IPS-18a (cell line): ENCODE measurements at regions not wholly inside any gene's neighbourhood (a gene's known extent, or its start where the extent isn't known, plus 50 kb on each side); places are given as distances from the start of the nearest gene placed in this dataset.

Experiments
- H3K27ac ChIP-seq: one replicate; pipeline ENCODE4 v1.5.1; 2013; ENCODE audit warnings: low read length
- H3K27me3 ChIP-seq: one replicate; pipeline ENCODE4 v1.6.1; 2013; ENCODE audit warnings: mild to moderate bottlenecking, low read length; ENCODE audit not compliant: control insufficient read depth, insufficient read depth
- H3K36me3 ChIP-seq: one replicate; pipeline ENCODE4 v1.6.1; 2013; ENCODE audit warnings: low read depth, low read length; ENCODE audit not compliant: control insufficient read depth
- H3K4me1 ChIP-seq: one replicate; pipeline ENCODE4 v1.6.1; 2013; ENCODE audit warnings: low read depth, low read length; ENCODE audit not compliant: control insufficient read depth
- H3K4me3 ChIP-seq: one replicate; pipeline ENCODE4 v1.5.1; 2013; ENCODE audit warnings: low read length
- H3K9ac ChIP-seq: one replicate; pipeline ENCODE4 v1.6.1; 2013; ENCODE audit warnings: mild to moderate bottlenecking, low read length, moderate library complexity
- H3K9me3 ChIP-seq: one replicate; pipeline ENCODE4 v1.6.1; 2013; ENCODE audit warnings: low read depth, low read length; ENCODE audit not compliant: control insufficient read depth

DNA sequence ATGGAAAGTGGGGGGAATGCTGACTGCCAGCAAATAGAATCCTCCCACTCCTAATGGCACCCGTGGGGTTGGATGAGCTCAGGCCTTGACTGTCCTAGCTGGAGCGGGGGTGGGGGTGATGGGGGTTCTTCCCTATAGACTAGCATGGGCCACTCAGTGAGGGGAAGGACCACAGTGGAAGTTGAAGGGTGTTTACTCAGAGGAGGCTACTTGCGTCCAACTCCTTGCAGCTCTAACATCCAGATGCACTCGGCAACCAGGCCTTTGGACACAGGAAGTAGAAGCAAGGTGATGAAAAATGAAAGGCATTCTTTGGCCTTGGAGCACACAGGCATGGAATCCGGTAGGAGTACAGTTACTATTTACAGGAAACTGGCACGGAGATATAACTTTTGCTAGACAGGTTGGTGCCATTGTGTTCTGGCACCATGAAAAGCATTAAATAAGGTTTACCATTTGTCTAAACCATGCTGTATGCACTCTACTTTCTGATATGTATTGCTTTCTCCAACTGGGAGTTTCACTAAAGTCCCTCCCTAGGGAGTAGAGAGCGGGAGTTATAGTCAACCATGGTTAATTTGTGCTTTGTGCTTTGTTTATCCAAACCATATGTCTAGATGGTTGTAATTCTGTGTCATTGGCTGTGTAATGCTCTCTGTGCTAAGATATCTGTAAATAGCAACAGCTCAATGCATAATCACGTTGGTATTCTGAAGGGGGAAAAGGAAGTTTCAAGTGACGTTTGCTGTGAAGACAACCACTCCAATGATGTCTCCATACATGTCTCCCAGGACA, 125.3 kb downstream of the TSHZ3 start:
- H3K27ac ChIP-seq, result no peak overlapping the region
- H3K36me3 ChIP-seq, result no peaks in the 10 kb centered on the region
- no peaks in the 10 kb centered on the region for H3K9me3 ChIP-seq
- H3K4me3 ChIP-seq, result no peak overlapping the region
- no peak overlapping the region for H3K9ac ChIP-seq
- no peaks in the 10 kb centered on the region for H3K4me1 ChIP-seq
- no peaks in the 10 kb centered on the region for H3K27me3 ChIP-seq

DNA sequence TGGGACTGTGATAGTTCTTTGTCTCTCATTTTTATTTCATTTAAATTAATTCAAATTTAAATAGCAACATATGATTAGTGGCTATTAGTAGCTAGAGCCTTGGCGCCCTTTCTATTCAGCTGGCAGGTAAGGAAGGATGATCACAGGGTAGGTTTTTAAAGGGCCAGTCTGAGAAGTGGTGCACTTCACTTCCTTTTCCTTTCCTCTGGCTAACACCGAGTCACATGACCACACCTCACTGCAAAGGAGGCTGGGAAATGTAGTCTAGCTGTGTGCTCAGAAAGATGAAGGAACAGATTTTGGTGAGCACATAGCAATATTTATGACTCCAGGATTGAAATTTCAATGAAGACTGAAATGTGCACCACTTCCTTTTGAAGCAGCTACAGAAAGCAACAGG, 128.7 kb downstream of the TSHZ3 start:
- H3K4me3 ChIP-seq, result no peak overlapping the region
- H3K9ac ChIP-seq, result no peak overlapping the region
- H3K27ac ChIP-seq, result no peak overlapping the region
- H3K9me3 ChIP-seq, result no peaks in the 10 kb centered on the region
- no peaks in the 10 kb centered on the region for H3K4me1 ChIP-seq
- no peaks in the 10 kb centered on the region for H3K36me3 ChIP-seq
- no peaks in the 10 kb centered on the region for H3K27me3 ChIP-seq

DNA sequence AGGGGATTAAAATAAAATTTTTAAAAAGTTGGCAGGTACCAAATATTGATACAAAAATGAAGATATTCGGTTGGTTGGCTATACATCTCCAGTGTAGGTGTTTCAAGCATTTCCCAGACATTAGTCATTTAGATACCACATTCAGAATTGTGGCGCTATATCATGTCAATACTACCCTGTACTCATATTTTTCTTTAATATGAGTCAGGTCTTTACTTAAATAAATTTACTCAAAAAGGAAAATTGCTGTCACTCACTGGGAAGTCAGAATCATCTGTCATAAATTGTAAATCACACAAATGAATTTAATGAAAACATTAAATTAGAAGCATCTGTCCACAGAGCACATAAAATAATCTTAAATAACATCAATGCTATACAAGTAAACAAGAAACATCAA, 134.2 kb downstream of the TSHZ3 start:
- Histone ChIP-seq H3K9ac (no peak overlapping the region), H3K4me1 (no peaks in the 10 kb centered on the region), H3K27me3 (no peaks in the 10 kb centered on the region), H3K4me3 (no peak overlapping the region), H3K27ac (no peak overlapping the region), H3K9me3 (no peaks in the 10 kb centered on the region), H3K36me3 (no peaks in the 10 kb centered on the region)

DNA sequence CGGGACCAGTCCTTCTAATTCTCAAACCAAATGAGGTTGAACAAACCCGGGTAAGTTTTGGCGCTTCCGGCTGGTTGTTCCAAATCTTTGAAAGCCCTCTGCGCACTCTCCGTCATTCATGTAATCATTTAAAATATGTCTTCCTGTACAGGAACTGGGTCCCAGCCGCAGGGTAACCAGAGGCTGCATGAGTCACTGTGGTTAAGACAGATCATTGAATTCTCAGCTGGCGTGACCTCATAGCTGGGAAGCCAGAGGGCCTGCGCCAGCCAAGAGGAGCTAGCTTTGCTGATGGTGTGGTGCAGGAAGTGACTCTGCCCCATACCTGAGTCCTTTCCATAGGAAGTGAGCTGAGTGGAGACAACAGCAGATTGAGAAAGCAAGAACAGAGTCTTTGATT, 135.2 kb downstream of the TSHZ3 start:
- Histone ChIP-seq H3K9ac (no peak overlapping the region), H3K9me3 (no peaks in the 10 kb centered on the region), H3K27ac (no peak overlapping the region), H3K4me1 (no peaks in the 10 kb centered on the region), H3K36me3 (no peaks in the 10 kb centered on the region), H3K4me3 (no peak overlapping the region), H3K27me3 (no peaks in the 10 kb centered on the region)

DNA sequence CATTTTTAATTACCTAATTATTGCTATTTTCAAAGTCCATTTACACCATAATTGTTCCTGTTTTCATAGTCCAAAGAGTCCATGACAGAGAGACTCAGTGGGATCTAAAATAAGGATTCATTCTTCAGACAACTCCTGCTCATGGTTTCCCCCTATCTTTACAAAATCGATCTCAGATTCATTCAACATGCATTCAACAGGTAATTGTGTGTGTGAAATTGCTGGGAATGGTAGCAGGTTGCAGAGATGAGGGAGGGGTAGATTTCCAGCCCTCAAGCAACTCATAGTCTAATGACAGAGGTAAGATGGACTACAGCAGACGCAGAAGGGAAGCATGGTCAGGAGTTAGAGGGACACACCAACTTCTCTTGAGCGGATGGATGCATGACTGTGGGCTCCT, 138.1 kb downstream of the TSHZ3 start:
- H3K4me1 ChIP-seq, result no peaks in the 10 kb centered on the region
- H3K36me3 ChIP-seq, result no peaks in the 10 kb centered on the region
- no peak overlapping the region for H3K4me3 ChIP-seq
- H3K27me3 ChIP-seq, result no peaks in the 10 kb centered on the region
- H3K9me3 ChIP-seq, result no peaks in the 10 kb centered on the region
- H3K9ac ChIP-seq, result no peak overlapping the region
- no peak overlapping the region for H3K27ac ChIP-seq

DNA sequence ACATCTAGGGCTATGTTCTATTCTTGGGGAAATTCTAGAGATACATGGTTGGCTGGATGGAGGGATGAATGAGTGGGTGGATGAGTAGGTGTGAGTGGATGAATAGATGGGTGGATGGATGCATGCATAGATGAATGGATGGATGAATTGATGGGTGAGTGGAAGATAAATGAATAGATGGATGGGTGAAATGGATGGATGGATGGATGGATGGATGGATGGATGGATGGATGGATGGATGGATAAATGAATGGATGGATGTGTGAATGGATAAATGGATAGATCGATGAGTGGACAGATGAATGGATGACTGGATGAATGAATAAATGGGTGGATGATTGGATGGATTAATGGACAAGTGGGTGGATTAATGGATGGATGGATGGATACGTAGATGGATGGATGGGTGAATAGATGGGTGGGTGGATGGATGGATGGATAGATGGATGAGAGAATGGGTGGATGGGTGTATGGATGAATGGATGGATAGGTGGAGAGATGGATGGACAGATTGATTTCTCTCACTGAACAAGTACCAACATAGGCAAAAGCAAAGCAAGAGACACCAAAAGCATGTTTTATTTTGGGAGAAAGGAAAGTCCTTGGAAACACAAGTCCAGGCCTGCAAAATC, 143.2 kb downstream of the TSHZ3 start:
- Histone ChIP-seq H3K4me1 (no peaks in the 10 kb centered on the region), H3K9me3 (no peaks in the 10 kb centered on the region), H3K36me3 (no peaks in the 10 kb centered on the region), H3K27me3 (no peaks in the 10 kb centered on the region), H3K27ac (no peak overlapping the region), H3K9ac (no peak overlapping the region), H3K4me3 (no peak overlapping the region)

DNA sequence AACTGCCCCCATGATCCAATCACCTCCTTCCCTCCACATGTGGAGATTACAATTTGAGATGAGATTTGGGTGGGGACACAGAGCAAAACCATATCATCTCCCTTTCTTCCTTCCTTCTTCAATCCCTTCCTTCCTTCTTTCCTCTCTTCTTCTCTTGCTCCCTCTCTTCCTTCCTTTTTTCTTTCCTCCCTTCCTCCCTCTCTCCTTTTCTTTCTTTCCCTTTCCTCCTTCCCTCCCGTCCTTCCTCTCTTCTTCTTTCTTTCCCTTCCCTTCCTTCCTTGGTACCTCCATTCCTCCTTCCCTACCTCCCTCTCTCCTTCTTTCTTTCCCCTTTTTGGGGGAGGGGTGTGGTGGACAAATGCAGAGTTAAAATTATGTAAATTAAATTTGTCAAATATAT, 145.1 kb downstream of the TSHZ3 start:
- H3K9me3 ChIP-seq, result no peaks in the 10 kb centered on the region
- no peaks in the 10 kb centered on the region for H3K27me3 ChIP-seq
- H3K9ac ChIP-seq, result no peak overlapping the region
- H3K36me3 ChIP-seq, result no peaks in the 10 kb centered on the region
- no peak overlapping the region for H3K4me3 ChIP-seq
- no peaks in the 10 kb centered on the region for H3K4me1 ChIP-seq
- no peak overlapping the region for H3K27ac ChIP-seq

DNA sequence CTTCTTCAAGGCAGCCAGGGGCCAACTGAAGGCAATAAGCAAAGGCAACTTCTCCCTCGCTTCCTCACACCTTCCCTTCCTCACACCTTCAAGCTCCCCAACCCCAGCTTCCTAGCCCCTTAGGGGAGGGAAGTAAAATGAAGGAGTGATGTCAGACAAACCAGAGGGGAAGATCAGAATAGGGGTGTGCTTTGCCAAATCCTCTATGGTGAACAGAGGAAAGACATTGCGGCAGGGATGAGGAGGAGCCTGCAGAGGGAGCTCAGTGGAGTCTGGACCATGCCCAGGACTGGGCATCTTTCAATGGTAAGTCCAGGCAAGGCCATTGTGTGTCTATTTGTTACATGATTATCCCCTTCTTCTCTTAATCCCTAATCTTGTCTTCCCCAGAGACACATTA, 164.0 kb downstream of the TSHZ3 start:
- Histone ChIP-seq H3K4me3 (no peak overlapping the region), H3K9me3 (peaks cover 7% of the 10 kb centered on the region), H3K4me1 (peaks cover 4% of the 10 kb centered on the region), H3K27ac (no peak overlapping the region), H3K36me3 (no peaks in the 10 kb centered on the region), H3K27me3 (no peaks in the 10 kb centered on the region), H3K9ac (no peak overlapping the region)

DNA sequence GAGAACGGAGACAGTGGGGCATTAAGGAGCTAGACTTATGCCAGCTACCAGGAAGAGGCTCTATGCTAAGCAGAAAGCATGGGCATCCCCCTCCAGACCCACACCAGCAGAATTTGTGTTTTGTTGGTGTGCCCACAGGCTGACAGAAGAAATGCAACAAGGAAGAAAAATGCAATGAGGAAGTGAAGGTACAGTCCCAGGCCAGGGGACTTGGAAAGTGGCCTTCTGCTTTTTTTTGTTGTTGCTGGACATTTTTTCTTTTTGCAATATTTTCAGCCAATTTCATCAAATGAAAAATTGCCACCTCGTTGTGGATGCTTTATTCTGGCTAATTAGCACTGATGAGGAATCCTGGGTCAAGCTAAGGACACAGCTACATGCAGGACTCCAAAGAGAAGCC, 167.7 kb downstream of the TSHZ3 start:
- peaks cover 5% of the 10 kb centered on the region for H3K4me1 ChIP-seq
- no peak overlapping the region for H3K27ac ChIP-seq
- H3K27me3 ChIP-seq, result no peaks in the 10 kb centered on the region
- H3K4me3 ChIP-seq, result no peak overlapping the region
- H3K9me3 ChIP-seq, result no peaks in the 10 kb centered on the region
- no peak overlapping the region for H3K9ac ChIP-seq
- H3K36me3 ChIP-seq, result no peaks in the 10 kb centered on the region

DNA sequence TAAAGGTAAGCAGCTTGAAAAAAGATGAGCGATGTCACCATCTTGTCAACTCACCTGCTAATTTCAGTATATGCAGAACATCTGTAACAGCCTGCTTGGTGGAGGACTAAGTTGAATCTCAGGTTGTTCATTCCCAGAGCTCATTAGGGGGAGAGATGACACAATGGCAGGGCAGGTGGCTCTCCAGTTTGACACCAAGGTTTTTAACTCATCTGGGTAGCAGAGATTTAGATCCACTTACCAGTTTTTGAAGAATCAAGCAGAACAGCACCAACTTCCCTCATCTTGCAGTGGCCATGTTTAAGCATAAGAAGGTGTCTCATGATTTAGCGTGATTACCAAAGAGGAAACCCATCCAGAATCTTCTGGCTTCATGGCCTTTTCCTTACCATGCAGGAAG, 168.3 kb downstream of the TSHZ3 start:
- peaks cover 5% of the 10 kb centered on the region for H3K4me1 ChIP-seq
- no peaks in the 10 kb centered on the region for H3K9me3 ChIP-seq
- H3K9ac ChIP-seq, result no peak overlapping the region
- H3K27ac ChIP-seq, result no peak overlapping the region
- no peaks in the 10 kb centered on the region for H3K27me3 ChIP-seq
- H3K36me3 ChIP-seq, result no peaks in the 10 kb centered on the region
- no peak overlapping the region for H3K4me3 ChIP-seq

DNA sequence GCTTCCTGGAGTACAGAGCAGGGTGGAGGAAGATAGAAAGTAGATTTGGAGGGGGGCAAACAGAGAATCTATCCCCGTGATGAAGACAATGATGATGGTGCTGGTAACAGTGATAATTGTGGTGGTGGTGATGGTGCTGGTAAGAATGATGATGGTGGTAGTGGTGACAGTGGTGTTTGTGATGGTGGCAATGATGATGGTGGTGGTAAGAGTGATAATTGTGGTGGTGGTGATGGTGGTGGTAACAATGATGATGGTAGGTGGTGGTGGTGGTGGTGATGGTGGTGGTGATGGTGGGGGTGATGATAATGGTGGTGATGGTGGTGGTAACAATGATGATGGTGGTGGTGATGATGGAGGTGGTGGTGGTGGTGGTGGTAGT, 169.8 kb downstream of the TSHZ3 start:
- H3K9me3 ChIP-seq, result no peaks in the 10 kb centered on the region
- H3K9ac ChIP-seq, result no peak overlapping the region
- no peak overlapping the region for H3K4me3 ChIP-seq
- no peak overlapping the region for H3K27ac ChIP-seq
- no peaks in the 10 kb centered on the region for H3K36me3 ChIP-seq
- peaks cover 5% of the 10 kb centered on the region for H3K4me1 ChIP-seq
- H3K27me3 ChIP-seq, result no peaks in the 10 kb centered on the region

DNA sequence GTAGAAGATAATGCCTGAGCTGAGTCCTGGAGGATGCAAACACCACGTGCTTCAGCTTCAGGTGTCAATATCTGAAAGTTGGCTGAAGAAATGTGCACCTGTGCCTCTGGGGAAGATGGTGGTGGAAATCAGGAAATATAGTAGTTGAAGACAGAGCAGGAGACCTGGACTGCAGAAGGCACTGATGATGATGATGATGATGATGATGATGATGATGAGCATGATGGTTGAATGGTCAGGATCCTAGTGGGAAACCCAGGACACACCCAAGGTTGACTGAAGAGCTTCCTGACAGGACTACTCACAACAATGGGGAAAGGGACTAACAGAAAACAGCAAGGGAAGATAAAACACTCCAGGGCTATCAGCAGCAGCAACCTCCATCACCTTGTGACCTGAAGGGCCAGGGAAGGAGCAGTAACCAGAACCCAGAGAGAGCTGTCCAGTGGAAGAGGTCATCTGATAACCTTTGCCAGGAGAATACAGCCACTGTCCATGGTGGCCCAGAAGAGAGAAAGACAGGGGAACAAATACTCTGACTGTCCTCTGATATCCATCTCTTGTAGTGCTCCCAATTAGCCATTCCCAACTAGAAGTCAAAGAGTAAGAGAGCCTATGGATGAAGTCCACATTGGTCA, 170.3 kb downstream of the TSHZ3 start:
- H3K4me3 ChIP-seq, result no peak overlapping the region
- no peaks in the 10 kb centered on the region for H3K36me3 ChIP-seq
- no peak overlapping the region for H3K27ac ChIP-seq
- no peaks in the 10 kb centered on the region for H3K9me3 ChIP-seq
- H3K4me1 ChIP-seq, result peaks cover 5% of the 10 kb centered on the region
- H3K9ac ChIP-seq, result no peak overlapping the region
- H3K27me3 ChIP-seq, result no peaks in the 10 kb centered on the region
